ENCODE measurements at regions not wholly inside any gene's neighbourhood (a gene's known extent, or its start where the extent isn't known, plus 50 kb on each side); places are given as distances from the start of the nearest gene placed in this dataset.
"Not testable (repeated sequence)": the region's sequence is repeated elsewhere in the genome, so short reads cannot be mapped to it uniquely, and the experiment has no call there.

- ATAC-seq: no peak
- intact Hi-C loops (cut with DNase I): no loop called here
These were observed 302.7 kb upstream of the PSMD7 start for GRCh38 chr16:73993878-73994277.

DNA sequence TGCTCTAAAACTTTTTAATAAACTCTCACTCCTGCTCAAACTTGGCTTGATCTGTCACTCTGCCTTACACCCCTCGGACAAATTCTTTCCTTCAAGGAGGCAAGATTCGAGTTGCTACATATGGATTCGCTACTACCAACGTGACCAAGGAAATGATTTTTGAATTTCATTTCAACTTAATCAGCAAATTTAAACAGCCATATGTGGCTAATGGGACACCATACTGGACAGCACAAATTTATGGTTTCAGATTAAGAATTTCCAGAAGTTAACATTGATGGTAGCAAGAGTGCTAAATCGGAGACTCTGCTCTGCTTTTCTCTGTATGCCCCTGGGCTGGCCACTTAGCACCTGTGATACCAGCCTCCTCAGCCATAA is 318.2 kb upstream of the PSMD7 start:
- intact Hi-C loops (cut with DNase I): no loop called here
- ATAC-seq (no peak), DNase-seq (no peak)

More at GRCh38 chr16:73993878-73994277, 302.7 kb upstream of the PSMD7 start:
- no peak for DNase-seq

- no peak for ATAC-seq
- no peak for DNase-seq
- intact Hi-C loops (cut with DNase I): no loop called here
These were observed 320.0 kb upstream of the PSMD7 start for GRCh38 chr16:73976644-73977043.

- ATAC-seq (no peak), DNase-seq (no peak)
- intact Hi-C loops (cut with DNase I): no loop called here
These were observed 323.4 kb upstream of the PSMD7 start for GRCh38 chr16:73973174-73973573.

DNA sequence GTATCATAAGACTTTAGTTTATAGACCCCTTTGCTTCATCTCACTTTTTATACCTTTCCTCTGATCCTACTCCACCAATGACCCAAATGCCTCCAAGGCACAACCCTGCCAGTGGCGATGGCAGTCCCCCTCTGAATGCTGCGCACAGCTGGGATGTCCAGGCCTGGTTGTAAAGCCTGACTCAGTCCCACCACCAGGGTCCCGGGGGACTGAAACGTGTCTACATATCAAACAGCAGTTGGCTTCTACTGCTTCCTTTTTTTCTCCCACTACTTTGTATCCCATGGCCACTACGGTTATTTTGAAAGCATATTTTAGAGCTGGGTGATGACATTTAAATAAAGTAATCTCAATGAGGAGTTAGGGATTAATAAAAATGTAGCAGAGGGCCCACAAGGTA is 329.8 kb upstream of the PSMD7 start:
- DNase-seq: no peak
- intact Hi-C loops (cut with DNase I): no loop called here
- ATAC-seq: no peak

DNA sequence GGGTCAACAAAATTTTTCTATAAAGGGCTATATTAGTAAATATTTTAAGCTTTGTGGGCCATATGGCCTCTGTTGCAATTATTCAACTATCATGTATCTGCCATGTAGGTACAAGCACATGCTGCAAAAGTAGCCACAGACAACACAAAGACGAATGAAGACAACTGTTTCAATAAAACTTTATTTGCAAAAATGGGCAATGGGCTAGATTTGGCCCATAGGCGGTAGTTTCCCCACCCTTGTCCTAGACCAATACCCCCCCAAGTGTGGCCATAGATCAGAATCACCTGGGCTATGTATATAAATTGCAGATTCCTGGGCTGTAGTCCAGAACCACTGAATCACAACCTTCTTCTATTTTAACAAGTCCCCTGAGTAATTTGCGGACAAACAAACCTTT is 331.0 kb upstream of the PSMD7 start:
- intact Hi-C loops (cut with DNase I): no loop called here
- ATAC-seq: no peak
- DNase-seq: no peak

DNA sequence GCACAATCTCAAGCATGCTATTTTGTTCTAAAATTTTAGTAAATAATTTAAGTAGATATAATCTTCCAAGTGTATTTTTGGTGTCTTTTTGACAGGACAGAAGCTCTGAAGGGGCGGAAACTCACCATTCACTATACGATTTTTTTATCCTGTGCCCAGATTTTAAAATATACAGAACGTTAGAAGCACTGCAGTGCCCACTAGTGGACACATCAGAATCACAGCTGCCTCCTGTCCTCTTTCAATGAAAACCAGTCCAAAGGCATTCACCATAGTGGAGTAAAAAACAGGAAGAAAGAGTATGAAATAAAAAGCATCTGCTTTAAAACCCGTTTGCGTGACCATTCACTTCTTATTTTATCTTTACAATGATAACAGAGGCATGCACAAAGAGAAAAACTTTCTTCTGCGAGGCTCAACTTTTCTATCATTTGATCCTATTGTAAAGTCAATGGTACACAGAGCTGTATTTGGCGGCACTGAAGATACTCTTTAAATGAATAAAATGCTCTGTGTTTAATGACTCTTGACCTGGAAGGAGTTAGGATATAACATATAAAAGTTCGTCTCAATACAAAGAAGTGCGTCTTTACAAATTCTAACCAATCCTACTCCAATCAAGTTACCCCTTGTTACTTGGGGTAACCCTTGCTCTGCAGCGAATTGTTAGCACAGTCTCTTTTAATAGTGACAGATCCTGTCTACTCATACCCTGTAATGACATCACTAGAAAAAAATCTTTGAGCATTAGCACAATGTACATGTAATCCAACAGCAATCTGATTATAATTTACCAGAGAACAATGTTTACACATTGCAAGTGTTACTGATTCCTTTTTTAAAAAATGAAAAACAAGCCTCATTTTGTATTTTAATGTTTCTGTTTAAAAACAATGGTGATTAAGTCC is 339.8 kb upstream of the PSMD7 start:
- ATAC-seq (peak; percentile 41 to 50), DNase-seq (peak; percentile 33)
- intact Hi-C loops (cut with DNase I): loop anchor here in 1 of 2 donors (5.0 to 10.0 kb wide), 2 partner anchors 1452 to 1830 kb away; no protein-coding TSS in a partner anchor

DNA sequence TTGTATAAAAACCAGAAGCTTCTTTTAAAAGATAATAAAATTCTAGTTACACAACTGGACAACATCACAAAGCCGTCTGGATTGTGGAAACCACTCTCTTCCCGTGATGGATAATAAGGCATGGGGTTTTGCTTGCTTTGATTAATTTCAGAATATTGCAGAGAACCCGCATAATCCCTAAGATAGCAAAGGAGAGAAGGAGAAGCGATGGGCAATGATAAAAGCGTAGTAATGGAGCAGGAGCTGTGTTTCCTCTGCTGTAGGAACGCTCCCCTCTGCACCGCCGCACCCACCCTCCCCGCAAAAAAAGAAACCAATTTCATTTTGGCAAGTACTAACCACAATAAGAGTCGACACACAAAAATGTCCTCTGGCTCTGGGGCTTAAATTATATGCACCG is 340.9 kb upstream of the PSMD7 start:
- ATAC-seq (no peak), DNase-seq (no peak)
- intact Hi-C loops (cut with DNase I): loop anchor here in 1 of 2 donors (5.0 to 10.0 kb wide), 2 partner anchors 1451 to 1828 kb away; no protein-coding TSS in a partner anchor

DNA sequence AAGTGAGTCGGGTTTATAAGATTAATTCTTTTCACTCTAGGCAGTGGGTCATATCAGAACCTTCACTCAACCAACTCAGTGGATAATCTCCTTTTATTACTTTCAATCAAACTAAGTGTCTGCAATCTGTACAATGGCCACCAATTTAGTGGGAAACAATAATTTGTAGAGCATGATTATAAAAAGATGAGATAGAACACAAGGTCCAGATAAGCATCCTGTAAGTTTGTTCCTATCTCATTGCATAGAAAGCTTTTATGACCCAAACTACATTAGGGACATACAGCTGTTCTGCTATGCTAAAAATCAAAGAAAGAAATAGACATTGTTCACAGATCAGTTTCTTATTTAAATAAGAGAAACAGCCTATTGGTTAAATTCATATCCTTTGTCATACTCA is 341.4 kb upstream of the PSMD7 start:
- no peak for ATAC-seq
- DNase-seq: no peak
- intact Hi-C loops (cut with DNase I): loop anchor here in 1 of 2 donors (5.0 to 10.0 kb wide), 2 partner anchors 1450 to 1828 kb away; no protein-coding TSS in a partner anchor

GRCh38 chr16:73951481-73951880 is 345.1 kb upstream of the PSMD7 start:
- no peak for DNase-seq
- ATAC-seq: peak; percentile 78 to 90
- intact Hi-C loops (cut with DNase I): loop anchor here in 1 of 2 donors (10.0 kb wide), 1 partner anchor 1447 kb away; no protein-coding TSS in a partner anchor

- peak; percentile 86 to 88 for ATAC-seq
- intact Hi-C loops (cut with DNase I): loop anchor here in 1 of 2 donors (10.0 kb wide), 1 partner anchor 1445 kb away; no protein-coding TSS in a partner anchor
- no peak for DNase-seq
These were observed 346.9 kb upstream of the PSMD7 start for GRCh38 chr16:73949574-73950320.

- intact Hi-C loops (cut with DNase I): no loop called here
- ATAC-seq: no peak
- no peak for DNase-seq
These were observed 351.0 kb upstream of the PSMD7 start for GRCh38 chr16:73945631-73946030.

DNA sequence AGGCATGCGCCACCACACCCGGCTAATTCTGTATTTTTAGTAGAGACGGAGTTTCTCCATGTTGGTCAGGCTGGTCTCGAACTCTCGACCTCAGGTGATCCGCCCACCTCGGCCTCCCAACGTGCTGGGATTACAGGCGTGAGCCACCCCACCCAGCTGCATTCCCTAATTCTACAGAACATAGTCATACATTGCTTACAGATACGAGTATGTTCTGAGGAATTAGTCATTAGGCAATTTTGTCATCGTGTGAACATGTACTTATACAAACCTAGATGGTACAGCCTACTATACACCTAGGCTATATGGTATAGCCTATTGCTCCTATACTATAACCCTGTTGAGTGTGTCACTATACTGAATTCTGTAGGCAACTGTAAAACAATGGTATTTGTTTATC is 353.4 kb upstream of the PSMD7 start:
- intact Hi-C loops (cut with DNase I); DNase-seq; ATAC-seq: not testable (repeated sequence)

- DNase-seq; intact Hi-C loops (cut with DNase I); ATAC-seq: not testable (repeated sequence)
These were observed 355.8 kb upstream of the PSMD7 start for GRCh38 chr16:73940786-73941185.

- no peak for ATAC-seq
- intact Hi-C loops (cut with DNase I): no loop called here
These were observed 372.7 kb upstream of the PSMD7 start for GRCh38 chr16:73923951-73924350.

GRCh38 chr16:73921295-73921694 is 375.3 kb upstream of the PSMD7 start:
- ATAC-seq: no peak
- intact Hi-C loops (cut with DNase I): no loop called here
- DNase-seq: no peak

More at GRCh38 chr16:73923951-73924350, 372.7 kb upstream of the PSMD7 start:
- DNase-seq: no peak

GRCh38 chr16:73916829-73917594 is 379.6 kb upstream of the PSMD7 start:
- ATAC-seq (peak; percentile 76 to 81), DNase-seq (no peak)
- intact Hi-C loops (cut with DNase I): no loop called here

DNA sequence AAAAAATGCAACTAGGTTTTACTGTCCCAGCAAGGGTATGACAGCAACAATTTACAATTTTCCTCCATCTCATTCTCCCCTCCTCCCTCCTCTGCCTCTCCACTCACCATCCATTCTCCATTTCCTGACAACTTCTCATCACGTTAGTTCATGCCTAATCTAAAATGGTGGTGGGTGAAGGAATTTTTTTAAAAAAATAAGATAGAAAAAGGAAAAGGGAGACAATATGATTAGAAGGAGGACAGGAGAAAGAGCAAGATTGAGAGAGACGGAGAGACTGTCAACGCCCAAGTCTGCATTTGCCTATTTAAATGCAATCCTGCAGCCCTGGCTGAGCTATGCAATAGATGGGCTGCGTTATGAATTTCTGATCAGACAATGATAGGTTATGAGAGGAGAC is 380.7 kb upstream of the PSMD7 start:
- ATAC-seq (no peak), DNase-seq (no peak)
- intact Hi-C loops (cut with DNase I): no loop called here

DNA sequence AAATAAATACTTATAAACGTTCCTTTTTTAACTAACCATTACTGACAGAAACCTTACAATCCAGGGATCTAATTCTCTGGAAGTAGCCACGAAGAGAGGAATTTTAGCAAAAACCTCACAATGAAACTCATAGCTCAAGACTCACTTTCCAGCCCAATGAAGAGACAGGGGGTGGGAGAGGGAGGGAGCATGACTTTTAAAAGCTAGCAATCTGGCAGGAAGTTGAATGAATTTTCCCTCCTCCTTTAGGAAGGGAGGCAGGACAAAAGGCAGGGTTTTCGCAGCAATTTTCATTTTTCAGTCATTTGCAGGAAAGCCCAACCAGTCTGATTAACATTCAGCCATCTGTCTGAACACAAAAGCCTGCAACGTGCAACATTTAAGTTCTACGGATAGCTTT is 381.5 kb upstream of the PSMD7 start:
- intact Hi-C loops (cut with DNase I): no loop called here
- DNase-seq: no peak
- no peak for ATAC-seq
